Mucosa of descending colon (tissue), 3 donors: ENCODE measurements at regions not wholly inside any gene's neighbourhood (a gene's known extent, or its start where the extent isn't known, plus 50 kb on each side); places are given as distances from the start of the nearest gene placed in this dataset.

Experiments
- ATAC-seq: fragments of 200-7000 bp; cut with Tn5 transposase; one replicate; pipeline ENCODE4 v1.9.1; 2020; ENCODE audit warnings: mild to moderate bottlenecking, moderate library complexity
- DNase-seq, 3 donors: peaks; one replicate each; pipeline ENCODE4 v3.0.0-alpha.2; 2020
- H3K36me3 ChIP-seq: fragments of 200-600 bp; one replicate; pipeline ENCODE4 v1.8.0; 2021; ENCODE audit warnings: low read depth, mild to moderate bottlenecking
- H3K4me1 ChIP-seq: fragments of 200-600 bp; one replicate; pipeline ENCODE4 v1.8.0; 2021; ENCODE audit warnings: low read depth, mild to moderate bottlenecking
- H3K4me3 ChIP-seq: fragments of 200-600 bp; one replicate; pipeline ENCODE4 v1.8.0; 2021; ENCODE audit warnings: mild to moderate bottlenecking
- H3K9me3 ChIP-seq: fragments of 200-600 bp; one replicate; pipeline ENCODE4 v1.8.0; 2021; ENCODE audit warnings: mild to moderate bottlenecking
- intact Hi-C, 2 donors: fragments of 100-400 bp; cut with DNase I in 1 of 2; cut with micrococcal nuclease in 1 of 2; formaldehyde crosslinking; loops; one replicate each; pipeline versions ENCODE4 v1.11.0 to v1.11.1; 2022; cut with DNase I, micrococcal nuclease
- TF ChIP-seq, protein P1 (sequence below): fragments of 200-600 bp; IDR thresholded peaks from one replicate; pipeline ENCODE4 v1.8.0; 2022; ENCODE audit warnings: antibody characterized with exemption, mild to moderate bottlenecking
- donor health status: DM: no; HTN: no; CAD: no; lungs with moderate emphysema.
- donor health status: DM: no; HTN: no; CAD: no.
- donor health status: DM: no; HTN: yes; CAD: no.

DNA sequence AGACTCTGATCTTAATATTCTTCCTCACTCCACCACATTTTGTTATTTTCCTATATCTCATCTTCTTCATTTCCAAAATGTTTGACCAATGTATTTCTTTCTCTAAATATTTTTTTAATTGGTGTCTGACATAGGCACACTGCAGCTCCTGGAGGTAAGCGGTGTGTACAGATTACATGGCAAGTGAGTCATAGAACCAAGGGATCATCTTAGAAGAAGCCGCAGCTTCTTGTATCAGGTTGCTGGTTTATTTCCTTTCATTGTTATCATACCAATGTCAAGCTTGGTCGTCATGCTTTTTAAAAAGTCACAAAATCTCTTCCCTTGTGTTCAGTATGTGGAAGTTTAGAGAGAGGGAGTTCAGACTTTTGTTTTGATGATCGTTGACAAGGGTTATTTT, 526.1 kb upstream of the CDH18 start:
- H3K4me3 ChIP-seq = no peak overlapping the region
- no peaks in the 10 kb centered on the region for H3K36me3 ChIP-seq
- intact Hi-C loops = no loop called here
- H3K4me1 ChIP-seq = no peaks in the 10 kb centered on the region
- TF ChIP-seq, protein P1, sequence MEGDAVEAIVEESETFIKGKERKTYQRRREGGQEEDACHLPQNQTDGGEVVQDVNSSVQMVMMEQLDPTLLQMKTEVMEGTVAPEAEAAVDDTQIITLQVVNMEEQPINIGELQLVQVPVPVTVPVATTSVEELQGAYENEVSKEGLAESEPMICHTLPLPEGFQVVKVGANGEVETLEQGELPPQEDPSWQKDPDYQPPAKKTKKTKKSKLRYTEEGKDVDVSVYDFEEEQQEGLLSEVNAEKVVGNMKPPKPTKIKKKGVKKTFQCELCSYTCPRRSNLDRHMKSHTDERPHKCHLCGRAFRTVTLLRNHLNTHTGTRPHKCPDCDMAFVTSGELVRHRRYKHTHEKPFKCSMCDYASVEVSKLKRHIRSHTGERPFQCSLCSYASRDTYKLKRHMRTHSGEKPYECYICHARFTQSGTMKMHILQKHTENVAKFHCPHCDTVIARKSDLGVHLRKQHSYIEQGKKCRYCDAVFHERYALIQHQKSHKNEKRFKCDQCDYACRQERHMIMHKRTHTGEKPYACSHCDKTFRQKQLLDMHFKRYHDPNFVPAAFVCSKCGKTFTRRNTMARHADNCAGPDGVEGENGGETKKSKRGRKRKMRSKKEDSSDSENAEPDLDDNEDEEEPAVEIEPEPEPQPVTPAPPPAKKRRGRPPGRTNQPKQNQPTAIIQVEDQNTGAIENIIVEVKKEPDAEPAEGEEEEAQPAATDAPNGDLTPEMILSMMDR = no peak
- peaks cover 23% of the 10 kb centered on the region for H3K9me3 ChIP-seq
- ATAC-seq = no peak
- no peak for DNase-seq

DNA sequence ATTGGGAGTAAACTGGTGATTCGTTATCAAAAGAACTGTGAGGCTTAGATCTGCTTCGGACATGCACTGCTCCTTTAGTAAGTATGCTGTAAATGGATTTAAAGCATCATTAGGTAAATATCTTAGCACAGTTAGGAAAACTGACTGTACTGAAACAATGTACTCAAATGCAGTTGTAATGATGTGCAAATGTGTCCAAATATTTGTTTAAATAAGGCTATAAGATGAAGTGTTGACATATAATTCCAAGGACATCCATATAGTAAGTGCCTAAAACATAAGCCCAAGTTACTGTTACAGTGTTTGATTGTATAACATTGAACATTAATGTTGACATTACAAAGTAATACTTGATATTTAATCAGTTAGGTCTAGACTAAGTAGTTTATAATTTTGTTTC, 512.5 kb upstream of the CDH18 start:
- no peak for DNase-seq
- TF ChIP-seq, protein P1 = no peak
- intact Hi-C loops = no loop called here
- H3K36me3 ChIP-seq = no peaks in the 10 kb centered on the region
- no peak for ATAC-seq
- peaks cover 9% of the 10 kb centered on the region for H3K9me3 ChIP-seq
- H3K4me3 ChIP-seq = no peak overlapping the region
- no peaks in the 10 kb centered on the region for H3K4me1 ChIP-seq

DNA sequence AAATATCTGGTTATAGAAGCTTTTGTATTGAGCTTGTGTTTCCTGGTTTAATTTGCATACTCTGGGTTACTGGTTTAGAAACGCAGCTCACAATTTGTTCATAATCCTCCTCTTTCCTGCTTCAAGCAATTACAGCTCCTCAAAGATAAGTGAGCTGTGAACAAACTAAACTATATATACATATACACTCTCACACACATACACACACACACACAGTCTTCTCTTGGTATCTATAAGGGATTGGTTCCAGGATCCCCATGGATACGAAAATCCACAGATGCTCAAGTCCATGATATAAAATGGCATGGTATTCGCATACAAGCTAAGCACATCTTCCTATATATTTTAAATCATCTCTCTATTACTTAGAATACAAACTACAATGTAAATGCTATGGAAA, 510.9 kb upstream of the CDH18 start:
- ATAC-seq = no peak
- TF ChIP-seq, protein P1 = no peak
- DNase-seq = no peak
- Histone ChIP-seq H3K36me3 (no peaks in the 10 kb centered on the region), H3K4me1 (no peaks in the 10 kb centered on the region), H3K9me3 (peaks cover 5% of the 10 kb centered on the region), H3K4me3 (no peak overlapping the region)
- intact Hi-C loops = no loop called here

DNA sequence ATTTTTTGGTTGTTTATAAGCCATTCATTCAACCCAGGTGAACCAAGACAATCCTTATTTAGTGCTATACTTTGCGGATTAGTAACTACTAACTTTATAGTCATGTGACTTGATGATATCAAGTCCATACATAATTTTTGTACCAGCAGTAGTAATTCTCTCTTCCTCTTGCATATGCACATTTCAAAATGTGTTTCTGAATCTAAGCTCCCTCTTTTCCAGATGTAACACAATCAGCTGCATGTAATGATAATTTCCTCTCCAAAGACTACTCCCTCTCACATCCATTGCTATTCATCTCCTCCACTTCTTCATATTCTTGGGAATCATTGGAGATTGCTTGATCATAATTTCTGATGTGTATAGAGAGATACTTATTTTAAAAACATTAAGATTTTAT, 510.1 kb upstream of the CDH18 start:
- TF ChIP-seq, protein P1 = no peak
- ATAC-seq (no peak), DNase-seq (no peak)
- Histone ChIP-seq H3K36me3 (no peaks in the 10 kb centered on the region), H3K9me3 (peaks cover 5% of the 10 kb centered on the region), H3K4me1 (no peaks in the 10 kb centered on the region), H3K4me3 (no peak overlapping the region)
- intact Hi-C loops = no loop called here

DNA sequence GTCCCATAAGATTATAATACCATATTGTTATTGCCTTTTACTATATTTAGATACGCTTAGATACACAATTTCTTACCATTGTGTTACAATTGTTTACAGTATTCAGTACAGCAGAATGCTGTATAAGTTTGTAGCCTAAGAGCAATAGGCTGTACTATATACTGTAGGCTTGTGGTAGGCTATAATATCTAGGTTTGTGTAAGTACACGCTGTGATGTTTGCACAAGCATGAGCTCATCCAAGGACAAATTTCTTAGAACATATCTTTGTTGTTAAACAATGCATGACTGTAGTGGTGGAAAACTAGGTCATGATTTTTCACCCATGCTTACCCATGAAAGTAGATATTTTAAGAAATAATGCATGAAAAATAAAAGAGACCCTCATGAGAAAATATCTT, 509.4 kb upstream of the CDH18 start:
- TF ChIP-seq, protein P1 = no peak
- H3K4me3 ChIP-seq = no peak overlapping the region
- H3K36me3 ChIP-seq = no peaks in the 10 kb centered on the region
- H3K4me1 ChIP-seq = no peaks in the 10 kb centered on the region
- ATAC-seq (no peak), DNase-seq (no peak)
- H3K9me3 ChIP-seq = peaks cover 9% of the 10 kb centered on the region
- intact Hi-C loops = no loop called here

DNA sequence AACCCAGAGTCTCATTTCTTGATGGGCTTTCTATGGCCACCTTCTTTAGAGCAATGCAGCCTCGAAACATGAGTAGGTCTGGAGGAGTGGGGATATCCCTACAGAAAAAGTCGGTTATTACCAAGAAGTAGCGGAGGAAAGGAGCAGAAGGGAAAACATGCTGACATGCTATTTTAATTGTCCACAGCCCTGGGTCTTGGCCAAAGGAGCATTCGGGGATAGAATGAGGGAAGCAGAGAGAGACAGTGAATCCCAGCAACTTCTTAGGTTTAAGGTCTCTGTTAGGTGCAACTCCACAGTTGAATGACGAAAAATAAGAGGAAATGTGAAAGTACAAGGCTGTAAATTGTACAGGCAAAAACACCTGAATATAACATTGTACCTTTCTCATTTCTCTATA, 506.7 kb upstream of the CDH18 start:
- no peak for ATAC-seq
- Histone ChIP-seq H3K4me3 (no peak overlapping the region), H3K36me3 (no peaks in the 10 kb centered on the region), H3K4me1 (no peaks in the 10 kb centered on the region), H3K9me3 (peaks cover 18% of the 10 kb centered on the region)
- TF ChIP-seq, protein P1 = no peak
- intact Hi-C loops = no loop called here
- DNase-seq = no peak
